ENCODE measurements at regions not wholly inside any gene's neighbourhood (a gene's known extent, or its start where the extent isn't known, plus 50 kb on each side); places are given as distances from the start of the nearest gene placed in this dataset.

DNA sequence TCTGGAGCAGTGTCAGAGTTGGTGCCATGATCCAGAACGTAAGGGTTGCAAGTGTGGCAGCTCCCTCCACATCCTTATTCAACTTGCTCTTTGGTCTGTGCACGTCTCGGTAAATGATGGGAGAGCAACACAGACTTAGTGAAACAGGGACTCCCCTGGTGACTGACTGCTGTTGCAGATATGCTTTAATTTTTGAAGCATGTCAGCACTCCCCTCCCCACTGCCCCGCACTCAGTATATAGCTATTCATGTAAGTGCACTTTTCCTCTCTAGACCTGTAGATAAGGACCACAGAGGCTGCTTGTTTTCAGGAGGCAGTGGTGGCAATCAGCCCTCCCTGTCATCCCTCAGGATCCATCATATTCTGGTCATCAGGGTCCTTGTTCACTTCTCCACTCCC lies 470.9 kb downstream of the IRS2 start:
- TF ChIP-seq, protein P1, sequence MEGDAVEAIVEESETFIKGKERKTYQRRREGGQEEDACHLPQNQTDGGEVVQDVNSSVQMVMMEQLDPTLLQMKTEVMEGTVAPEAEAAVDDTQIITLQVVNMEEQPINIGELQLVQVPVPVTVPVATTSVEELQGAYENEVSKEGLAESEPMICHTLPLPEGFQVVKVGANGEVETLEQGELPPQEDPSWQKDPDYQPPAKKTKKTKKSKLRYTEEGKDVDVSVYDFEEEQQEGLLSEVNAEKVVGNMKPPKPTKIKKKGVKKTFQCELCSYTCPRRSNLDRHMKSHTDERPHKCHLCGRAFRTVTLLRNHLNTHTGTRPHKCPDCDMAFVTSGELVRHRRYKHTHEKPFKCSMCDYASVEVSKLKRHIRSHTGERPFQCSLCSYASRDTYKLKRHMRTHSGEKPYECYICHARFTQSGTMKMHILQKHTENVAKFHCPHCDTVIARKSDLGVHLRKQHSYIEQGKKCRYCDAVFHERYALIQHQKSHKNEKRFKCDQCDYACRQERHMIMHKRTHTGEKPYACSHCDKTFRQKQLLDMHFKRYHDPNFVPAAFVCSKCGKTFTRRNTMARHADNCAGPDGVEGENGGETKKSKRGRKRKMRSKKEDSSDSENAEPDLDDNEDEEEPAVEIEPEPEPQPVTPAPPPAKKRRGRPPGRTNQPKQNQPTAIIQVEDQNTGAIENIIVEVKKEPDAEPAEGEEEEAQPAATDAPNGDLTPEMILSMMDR (IDR thresholded peaks at IDR 0.05 in 8 of 11, conservative IDR thresholded peaks at IDR 0.05 in 3 of 11), result no peak
- TF ChIP-seq POLR2AphosphoS5 (IDR thresholded peaks at IDR 0.05), result no peak

All from spleen (tissue), 7 donors.